Mesodermal cell (in vitro differentiated cells): ENCODE measurements at regions not wholly inside any gene's neighbourhood (a gene's known extent, or its start where the extent isn't known, plus 50 kb on each side); places are given as distances from the start of the nearest gene placed in this dataset.

ENCODE experiments used
- H3K27ac ChIP-seq: 2 replicates; pipeline ENCODE4 v1.7.0; 2013; ENCODE audit warnings: mild to moderate bottlenecking, low read depth, low read length, moderate library complexity; ENCODE audit not compliant: severe bottlenecking
- H3K36me3 ChIP-seq: 2 replicates; pipeline ENCODE4 v1.7.1; 2013; ENCODE audit warnings: mild to moderate bottlenecking, low read length, moderate library complexity; ENCODE audit not compliant: control insufficient read depth, insufficient read depth
- H3K4me1 ChIP-seq: one replicate; pipeline ENCODE4 v1.7.1; 2013; ENCODE audit warnings: mild to moderate bottlenecking, low read length; ENCODE audit not compliant: insufficient read depth, control insufficient read depth, poor library complexity, severe bottlenecking
- H3K4me3 ChIP-seq: 2 replicates; pipeline ENCODE4 v1.7.0; 2013; ENCODE audit warnings: low read length, control low read depth, mild to moderate bottlenecking; ENCODE audit not compliant: insufficient read depth, poor library complexity, severe bottlenecking; ENCODE audit errors: extremely low read depth
- H3K9me3 ChIP-seq: 2 replicates; pipeline ENCODE4 v1.7.1; 2013; ENCODE audit warnings: mild to moderate bottlenecking, low read length, moderate library complexity; ENCODE audit not compliant: control insufficient read depth
- WGBS, 2 experiments: methylation state at CpG; one replicate each; pipeline ENCODE4 v1.1.5; 2013; ENCODE audit warnings: missing lambda C conversion rate in 2 of 2; ENCODE audit not compliant: insufficient coverage in 2 of 2; 5-methylcytosine and 5-hydroxymethylcytosine counted together

GRCh38 chr6:1044040-1044836, 267.7 kb upstream of the FOXQ1 start:
- WGBS, 2 experiments: 91 to 92% methylated on average over 5 to 7 of the region's 7 CpGs
- Histone ChIP-seq H3K4me1 (no peaks in the 10 kb centered on the region), H3K27ac (no peak overlapping the region), H3K36me3 (no peaks in the 10 kb centered on the region), H3K4me3 (no peak overlapping the region), H3K9me3 (no peaks in the 10 kb centered on the region)

GRCh38 chr6:1043458-1043836, 268.5 kb upstream of the FOXQ1 start:
- H3K36me3 ChIP-seq: no peaks in the 10 kb centered on the region
- 100% methylated on average over 3 to 4 of the region's 8 CpGs for WGBS, 2 experiments
- H3K9me3 ChIP-seq: no peaks in the 10 kb centered on the region
- no peaks in the 10 kb centered on the region for H3K4me1 ChIP-seq
- no peak overlapping the region for H3K27ac ChIP-seq
- no peak overlapping the region for H3K4me3 ChIP-seq

GRCh38 chr6:1042583-1043457, 269.1 kb upstream of the FOXQ1 start:
- H3K36me3 ChIP-seq: no peaks in the 10 kb centered on the region
- no peaks in the 10 kb centered on the region for H3K4me1 ChIP-seq
- WGBS, 2 experiments: 95% methylated on average over 9 to 10 of the region's 15 CpGs
- H3K27ac ChIP-seq: no peak overlapping the region
- no peaks in the 10 kb centered on the region for H3K9me3 ChIP-seq
- no peak overlapping the region for H3K4me3 ChIP-seq

GRCh38 chr6:1040393-1040792, 271.5 kb upstream of the FOXQ1 start:
- Histone ChIP-seq H3K27ac (no peak overlapping the region), H3K4me1 (no peaks in the 10 kb centered on the region), H3K36me3 (no peaks in the 10 kb centered on the region), H3K9me3 (no peaks in the 10 kb centered on the region), H3K4me3 (no peak overlapping the region)
- WGBS, 2 experiments: 90 to 98% methylated on average over 4 to 6 of the region's 12 CpGs

- no peaks in the 10 kb centered on the region for H3K9me3 ChIP-seq
- no peak overlapping the region for H3K4me3 ChIP-seq
- no peaks in the 10 kb centered on the region for H3K36me3 ChIP-seq
- no peak overlapping the region for H3K27ac ChIP-seq
- H3K4me1 ChIP-seq: no peaks in the 10 kb centered on the region
- WGBS, 2 experiments: 93 to 100% methylated on average over 1 to 2 of the region's 2 CpGs
Measured at GRCh38 chr6:1039746-1040145, 272.2 kb upstream of the FOXQ1 start.

GRCh38 chr6:1039191-1039590, 272.7 kb upstream of the FOXQ1 start:
- no peaks in the 10 kb centered on the region for H3K4me1 ChIP-seq
- no peaks in the 10 kb centered on the region for H3K9me3 ChIP-seq
- H3K36me3 ChIP-seq: no peaks in the 10 kb centered on the region
- H3K4me3 ChIP-seq: no peak overlapping the region
- 86 to 89% methylated on average over 7 to 9 of the region's 9 CpGs for WGBS, 2 experiments
- H3K27ac ChIP-seq: no peak overlapping the region

- Histone ChIP-seq H3K27ac (no peak overlapping the region), H3K4me1 (no peaks in the 10 kb centered on the region), H3K9me3 (no peaks in the 10 kb centered on the region), H3K4me3 (no peak overlapping the region), H3K36me3 (no peaks in the 10 kb centered on the region)
- WGBS, 2 experiments: 88 to 92% methylated on average over 9 of the region's 10 CpGs
Measured at GRCh38 chr6:1037430-1038202, 274.3 kb upstream of the FOXQ1 start.

GRCh38 chr6:1035401-1035800, 276.5 kb upstream of the FOXQ1 start:
- WGBS, 2 experiments: 88 to 91% methylated on average over 9 to 11 of the region's 11 CpGs
- no peaks in the 10 kb centered on the region for H3K4me1 ChIP-seq

GRCh38 chr6:1031720-1032119, 280.2 kb upstream of the FOXQ1 start:
- H3K4me3 ChIP-seq: no peak overlapping the region
- H3K9me3 ChIP-seq: no peaks in the 10 kb centered on the region
- no peaks in the 10 kb centered on the region for H3K36me3 ChIP-seq
- no peak overlapping the region for H3K27ac ChIP-seq
- 83% methylated on average over 1 of the region's 2 CpGs; no CpG with 5 or more reads in 1 of the 2 experiments for WGBS, 2 experiments
- H3K4me1 ChIP-seq: peaks cover 5% of the 10 kb centered on the region

More at GRCh38 chr6:1035401-1035800, 276.5 kb upstream of the FOXQ1 start:
- Histone ChIP-seq H3K36me3 (no peaks in the 10 kb centered on the region), H3K4me3 (no peak overlapping the region), H3K27ac (no peak overlapping the region), H3K9me3 (no peaks in the 10 kb centered on the region)

- no peaks in the 10 kb centered on the region for H3K36me3 ChIP-seq
- 88 to 95% methylated on average over 4 to 5 of the region's 5 CpGs for WGBS, 2 experiments
- no peak overlapping the region for H3K27ac ChIP-seq
- H3K9me3 ChIP-seq: no peaks in the 10 kb centered on the region
- H3K4me3 ChIP-seq: no peak overlapping the region
- H3K4me1 ChIP-seq: peaks cover 9% of the 10 kb centered on the region
Measured at GRCh38 chr6:1029141-1029540, 282.8 kb upstream of the FOXQ1 start.
